Mesodermal cell (in vitro differentiated cells): ENCODE measurements at regions not wholly inside any gene's neighbourhood (a gene's known extent, or its start where the extent isn't known, plus 50 kb on each side); places are given as distances from the start of the nearest gene placed in this dataset.

ENCODE experiments used
- H3K27ac ChIP-seq: 2 replicates; pipeline ENCODE4 v1.7.0; 2013; ENCODE audit warnings: mild to moderate bottlenecking, low read depth, low read length, moderate library complexity; ENCODE audit not compliant: severe bottlenecking
- H3K36me3 ChIP-seq: 2 replicates; pipeline ENCODE4 v1.7.1; 2013; ENCODE audit warnings: mild to moderate bottlenecking, low read length, moderate library complexity; ENCODE audit not compliant: control insufficient read depth, insufficient read depth
- H3K4me1 ChIP-seq: one replicate; pipeline ENCODE4 v1.7.1; 2013; ENCODE audit warnings: mild to moderate bottlenecking, low read length; ENCODE audit not compliant: insufficient read depth, control insufficient read depth, poor library complexity, severe bottlenecking
- H3K4me3 ChIP-seq: 2 replicates; pipeline ENCODE4 v1.7.0; 2013; ENCODE audit warnings: low read length, control low read depth, mild to moderate bottlenecking; ENCODE audit not compliant: insufficient read depth, poor library complexity, severe bottlenecking; ENCODE audit errors: extremely low read depth
- H3K9me3 ChIP-seq: 2 replicates; pipeline ENCODE4 v1.7.1; 2013; ENCODE audit warnings: mild to moderate bottlenecking, low read length, moderate library complexity; ENCODE audit not compliant: control insufficient read depth
- WGBS, 2 experiments: methylation state at CpG; one replicate each; pipeline ENCODE4 v1.1.5; 2013; ENCODE audit warnings: missing lambda C conversion rate in 2 of 2; ENCODE audit not compliant: insufficient coverage in 2 of 2; 5-methylcytosine and 5-hydroxymethylcytosine counted together

- no peaks in the 10 kb centered on the region for H3K36me3 ChIP-seq
- peak overlapping the region; percentile 89 for H3K27ac ChIP-seq
- no peak overlapping the region for H3K4me3 ChIP-seq
- 100% methylated on average over 1 of the region's 4 CpGs; no CpG with 5 or more reads in 1 of the 2 experiments for WGBS, 2 experiments
- peaks cover 15% of the 10 kb centered on the region for H3K9me3 ChIP-seq
- peaks cover 31% of the 10 kb centered on the region for H3K4me1 ChIP-seq
These were observed 368.4 kb downstream of the ATP23 start for GRCh38 chr12:58309806-58310205.

GRCh38 chr12:58310368-58310767 lies 369.0 kb downstream of the ATP23 start:
- WGBS, 2 experiments, result no CpG with 5 or more reads among the region's 4 CpGs
- Histone ChIP-seq H3K4me1 (peaks cover 31% of the 10 kb centered on the region), H3K4me3 (no peak overlapping the region), H3K36me3 (no peaks in the 10 kb centered on the region), H3K27ac (peak overlapping the region; percentile 89), H3K9me3 (peaks cover 15% of the 10 kb centered on the region)

- WGBS, 2 experiments, result 86 to 95% methylated on average over 2 of the region's 5 CpGs
- H3K9me3 ChIP-seq, result peaks cover 15% of the 10 kb centered on the region
- no peak overlapping the region for H3K4me3 ChIP-seq
- H3K36me3 ChIP-seq, result no peaks in the 10 kb centered on the region
- peak overlapping the region; percentile 89 for H3K27ac ChIP-seq
- H3K4me1 ChIP-seq, result peaks cover 31% of the 10 kb centered on the region
These were observed 369.6 kb downstream of the ATP23 start for GRCh38 chr12:58310809-58311622.

GRCh38 chr12:58313091-58313855 lies 371.9 kb downstream of the ATP23 start:
- WGBS, 2 experiments, result 83 to 87% methylated on average over 1 to 2 of the region's 4 CpGs
- Histone ChIP-seq H3K9me3 (peaks cover 6% of the 10 kb centered on the region), H3K36me3 (no peaks in the 10 kb centered on the region), H3K27ac (peak overlapping the region; percentile 81), H3K4me1 (peaks cover 31% of the 10 kb centered on the region), H3K4me3 (no peak overlapping the region)

- Histone ChIP-seq H3K4me3 (no peak overlapping the region), H3K27ac (no peak overlapping the region), H3K9me3 (peaks cover 6% of the 10 kb centered on the region), H3K36me3 (no peaks in the 10 kb centered on the region), H3K4me1 (peaks cover 30% of the 10 kb centered on the region)
- 92 to 98% methylated on average over 4 of the region's 5 CpGs for WGBS, 2 experiments
These were observed 373.2 kb downstream of the ATP23 start for GRCh38 chr12:58314610-58315009.

- H3K4me1 ChIP-seq, result peaks cover 15% of the 10 kb centered on the region
- no CpG with 5 or more reads among the region's 2 CpGs for WGBS, 2 experiments
- H3K9me3 ChIP-seq, result peaks cover 6% of the 10 kb centered on the region
- H3K4me3 ChIP-seq, result no peak overlapping the region
- no peaks in the 10 kb centered on the region for H3K36me3 ChIP-seq
- no peak overlapping the region for H3K27ac ChIP-seq
These were observed 375.6 kb downstream of the ATP23 start for GRCh38 chr12:58316926-58317325.

- WGBS, 2 experiments, result 80% methylated on average over 1 of the region's 3 CpGs; no CpG with 5 or more reads in 1 of the 2 experiments
- Histone ChIP-seq H3K36me3 (no peaks in the 10 kb centered on the region), H3K27ac (no peak overlapping the region), H3K4me1 (no peaks in the 10 kb centered on the region), H3K4me3 (no peak overlapping the region), H3K9me3 (no peaks in the 10 kb centered on the region)
These were observed 380.0 kb downstream of the ATP23 start for GRCh38 chr12:58321414-58321813.

GRCh38 chr12:58323676-58324075 lies 382.3 kb downstream of the ATP23 start:
- Histone ChIP-seq H3K36me3 (no peaks in the 10 kb centered on the region), H3K4me3 (no peak overlapping the region), H3K4me1 (no peaks in the 10 kb centered on the region), H3K27ac (no peak overlapping the region), H3K9me3 (no peaks in the 10 kb centered on the region)
- no CpG with 5 or more reads among the region's 3 CpGs for WGBS, 2 experiments

GRCh38 chr12:58325561-58325960 lies 384.2 kb downstream of the ATP23 start:
- Histone ChIP-seq H3K9me3 (no peaks in the 10 kb centered on the region), H3K36me3 (no peaks in the 10 kb centered on the region), H3K4me1 (no peaks in the 10 kb centered on the region), H3K27ac (no peak overlapping the region), H3K4me3 (no peak overlapping the region)
- WGBS, 2 experiments, result no CpG with 5 or more reads among the region's 1 CpG

GRCh38 chr12:58326534-58326933 lies 385.2 kb downstream of the ATP23 start:
- Histone ChIP-seq H3K36me3 (no peaks in the 10 kb centered on the region), H3K4me3 (no peak overlapping the region), H3K4me1 (no peaks in the 10 kb centered on the region), H3K27ac (no peak overlapping the region), H3K9me3 (no peaks in the 10 kb centered on the region)
- 94 to 100% methylated on average over 2 of the region's 3 CpGs for WGBS, 2 experiments
